ENCODE measurements at regions not wholly inside any gene's neighbourhood (a gene's known extent, or its start where the extent isn't known, plus 50 kb on each side); places are given as distances from the start of the nearest gene placed in this dataset.

DNA sequence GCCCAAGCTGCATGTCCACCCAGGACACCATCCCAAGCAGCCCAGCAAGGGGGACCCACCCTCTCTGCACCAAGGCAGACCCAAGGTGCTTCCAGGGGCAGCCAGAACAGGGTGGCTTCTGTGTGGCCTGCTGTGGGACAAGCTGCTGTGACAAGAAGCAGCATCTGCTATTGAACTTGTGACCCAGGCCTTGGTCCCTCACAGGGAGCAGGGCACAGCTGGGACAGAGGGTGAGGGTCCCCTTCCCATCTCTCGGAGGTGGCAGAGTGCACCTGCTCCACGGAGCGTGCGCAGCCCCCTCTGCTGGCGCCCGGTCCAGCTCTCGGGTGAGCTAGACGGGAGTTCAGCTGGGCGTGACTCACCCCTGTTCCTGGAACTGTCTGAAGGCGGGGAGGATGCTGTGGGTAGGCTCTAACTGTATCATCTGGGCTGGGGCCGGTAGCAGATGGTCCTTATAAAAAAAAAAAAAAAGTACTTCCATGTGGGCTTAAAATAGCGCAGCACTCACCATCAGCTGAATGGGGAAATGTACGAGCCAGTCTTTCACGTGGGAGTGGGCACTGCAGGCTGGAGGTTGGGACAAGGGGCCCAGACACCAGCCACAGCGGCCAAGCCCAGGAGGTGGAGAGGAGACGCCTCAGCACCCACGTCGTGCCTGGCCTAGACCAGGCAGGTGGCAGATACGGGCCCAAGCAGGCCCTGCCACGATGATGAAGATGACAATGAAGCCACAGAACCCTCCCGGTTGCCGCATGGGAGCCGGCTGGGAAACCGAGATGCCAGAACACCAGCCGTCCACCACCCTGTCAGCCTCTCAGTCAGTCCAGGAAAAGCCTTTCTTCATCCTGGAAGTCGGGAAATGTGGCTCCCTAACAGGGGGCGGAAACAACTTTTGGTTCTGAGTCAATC is 136.8 kb upstream of the ID2 start:
- DNase-seq (ENCODE audit: low spot score in 2 of 2), result peak in 1 of 2 experiments; percentile 7
- in situ Hi-C loops (cut with MboI; ENCODE audit: low sequenced_read_pairs), result no loop called here
- H3K4me3 ChIP-seq, result no peak overlapping the region
- H3K36me3 ChIP-seq (replicated peaks), result no peaks in the 10 kb centered on the region
- no peaks in the 10 kb centered on the region for H3K9me3 ChIP-seq
- H3K4me1 ChIP-seq, result no peaks in the 10 kb centered on the region
- H3K27me3 ChIP-seq (ENCODE audit: low read depth), result no peaks in the 10 kb centered on the region

DNA sequence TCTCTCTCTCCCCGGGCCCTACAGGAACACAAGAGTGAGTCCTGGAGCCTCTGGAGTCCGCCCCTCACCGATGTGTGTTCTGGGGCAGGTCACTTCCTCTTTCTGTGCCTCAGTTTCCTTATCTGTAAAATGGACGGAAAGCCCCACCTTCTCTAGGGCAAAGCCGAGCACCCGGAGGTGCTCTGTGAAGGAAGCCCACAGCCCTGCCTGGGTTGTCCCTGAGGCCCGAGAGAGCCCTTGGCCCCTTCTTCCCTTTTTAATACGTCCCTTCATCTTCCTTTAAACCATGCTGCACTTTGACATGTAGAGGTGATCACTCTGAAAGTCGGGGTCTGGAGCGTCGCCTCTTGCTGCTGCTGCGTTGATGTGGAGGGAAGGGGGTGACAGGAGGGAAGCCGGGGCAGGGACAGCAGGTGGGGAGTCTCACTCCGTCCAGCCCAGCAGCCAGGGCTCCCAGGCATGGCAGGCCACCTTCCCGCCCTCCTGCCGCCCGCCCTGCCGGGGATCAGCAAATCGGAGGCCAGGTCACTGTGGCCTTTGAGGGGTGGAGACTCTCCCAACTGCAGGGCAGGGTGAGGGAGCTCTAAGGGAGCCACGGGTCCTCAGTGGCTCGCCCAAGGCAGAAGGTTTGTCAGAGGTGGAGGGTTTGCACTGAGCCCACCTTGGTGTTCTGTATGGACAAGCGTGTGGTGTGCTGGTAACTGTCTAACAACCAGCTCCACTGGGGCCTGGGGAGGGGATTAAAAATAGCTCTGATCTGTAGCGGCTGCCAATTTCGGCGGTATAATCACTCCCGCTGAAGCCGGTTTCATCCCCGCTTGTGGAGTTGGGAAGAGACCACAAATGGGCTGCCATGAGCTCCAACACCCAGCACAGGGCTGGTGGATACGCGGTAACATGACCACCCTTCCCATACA is 135.9 kb upstream of the ID2 start:
- Histone ChIP-seq H3K4me1 (no peaks in the 10 kb centered on the region), H3K4me3 (no peak overlapping the region), H3K27me3 (ENCODE audit: low read depth) (no peaks in the 10 kb centered on the region), H3K36me3 (replicated peaks) (no peaks in the 10 kb centered on the region), H3K9me3 (no peaks in the 10 kb centered on the region)
- DNase-seq (ENCODE audit: low spot score in 2 of 2), result no peak
- in situ Hi-C loops (cut with MboI; ENCODE audit: low sequenced_read_pairs), result no loop called here

DNA sequence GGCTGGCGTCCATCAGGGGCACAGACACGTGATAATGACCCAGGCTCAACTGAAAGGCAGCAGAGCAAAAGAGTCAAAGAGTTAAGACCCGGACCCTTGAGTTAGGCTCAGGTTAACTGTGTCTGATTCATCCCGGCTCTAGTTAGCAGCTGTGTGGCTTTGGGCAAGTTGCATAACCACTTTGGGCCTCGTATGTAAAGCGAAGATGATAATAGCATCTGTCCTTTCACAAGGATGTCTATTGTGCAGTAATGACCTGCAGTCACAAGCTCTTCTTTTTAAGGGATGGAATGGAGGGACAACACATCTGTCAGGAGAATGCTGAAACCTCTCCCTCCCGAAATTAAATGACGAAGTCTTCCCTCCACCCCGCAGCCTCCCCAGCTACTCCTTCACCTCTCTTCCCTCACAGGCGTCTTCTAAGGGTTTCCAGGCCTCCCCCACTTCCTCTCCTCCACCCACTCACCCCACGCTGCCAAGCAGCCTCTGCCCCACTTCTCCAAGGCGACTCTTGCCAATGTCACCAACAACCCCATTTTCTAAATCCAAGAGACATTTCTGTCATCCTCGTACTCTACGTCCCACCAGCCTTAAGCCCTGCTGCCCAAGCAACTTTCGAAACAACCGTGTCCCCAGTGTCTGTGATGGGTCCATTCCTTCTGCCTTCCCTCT is 135.1 kb upstream of the ID2 start:
- Histone ChIP-seq H3K4me3 (no peak overlapping the region), H3K36me3 (replicated peaks) (no peaks in the 10 kb centered on the region), H3K9me3 (no peaks in the 10 kb centered on the region), H3K27me3 (ENCODE audit: low read depth) (no peaks in the 10 kb centered on the region), H3K4me1 (no peaks in the 10 kb centered on the region)
- in situ Hi-C loops (cut with MboI; ENCODE audit: low sequenced_read_pairs), result no loop called here
- no peak for DNase-seq (ENCODE audit: low spot score in 2 of 2)

DNA sequence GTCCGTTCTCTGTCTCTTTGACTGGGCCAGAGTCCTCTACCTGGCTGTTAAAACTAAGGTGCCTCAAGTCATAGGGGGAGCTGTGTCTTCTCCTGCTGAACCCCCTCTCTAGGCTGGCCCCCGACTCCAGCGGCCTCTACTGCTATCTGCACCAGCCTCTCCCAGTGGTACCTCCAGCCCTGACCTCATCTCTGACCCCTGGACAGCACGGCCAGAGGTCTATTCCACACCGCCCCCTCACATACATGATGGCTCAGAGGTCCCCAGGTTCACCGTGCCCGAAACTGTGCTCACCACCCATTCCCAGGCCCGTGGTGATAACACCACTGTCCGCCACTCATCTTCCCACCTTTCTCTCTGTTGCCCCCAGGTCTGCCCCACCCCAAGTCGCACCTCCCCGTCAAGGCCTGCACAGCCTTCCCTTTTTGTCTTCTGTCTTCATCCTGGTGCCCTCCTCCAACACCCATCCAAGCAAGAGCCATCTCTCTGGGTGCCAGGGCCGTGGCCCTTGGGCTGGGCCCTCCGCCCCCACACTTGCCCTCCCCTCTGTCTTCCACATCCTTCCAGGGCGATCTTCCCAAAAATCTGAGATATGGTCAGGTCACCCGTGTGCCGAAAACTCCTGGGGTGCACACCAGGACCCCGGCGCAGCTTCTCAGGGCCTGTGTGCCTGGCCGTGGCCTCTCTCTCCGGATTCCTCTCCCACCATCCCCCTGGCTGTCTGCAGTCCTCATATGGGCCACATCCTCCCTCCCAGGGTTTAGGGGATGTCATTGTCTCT is 134.4 kb upstream of the ID2 start:
- H3K36me3 ChIP-seq (replicated peaks), result no peaks in the 10 kb centered on the region
- in situ Hi-C loops (cut with MboI; ENCODE audit: low sequenced_read_pairs), result no loop called here
- H3K4me3 ChIP-seq, result no peak overlapping the region
- H3K4me1 ChIP-seq, result no peaks in the 10 kb centered on the region
- DNase-seq (ENCODE audit: low spot score in 2 of 2), result no peak
- no peaks in the 10 kb centered on the region for H3K27me3 ChIP-seq (ENCODE audit: low read depth)
- H3K9me3 ChIP-seq, result no peaks in the 10 kb centered on the region

DNA sequence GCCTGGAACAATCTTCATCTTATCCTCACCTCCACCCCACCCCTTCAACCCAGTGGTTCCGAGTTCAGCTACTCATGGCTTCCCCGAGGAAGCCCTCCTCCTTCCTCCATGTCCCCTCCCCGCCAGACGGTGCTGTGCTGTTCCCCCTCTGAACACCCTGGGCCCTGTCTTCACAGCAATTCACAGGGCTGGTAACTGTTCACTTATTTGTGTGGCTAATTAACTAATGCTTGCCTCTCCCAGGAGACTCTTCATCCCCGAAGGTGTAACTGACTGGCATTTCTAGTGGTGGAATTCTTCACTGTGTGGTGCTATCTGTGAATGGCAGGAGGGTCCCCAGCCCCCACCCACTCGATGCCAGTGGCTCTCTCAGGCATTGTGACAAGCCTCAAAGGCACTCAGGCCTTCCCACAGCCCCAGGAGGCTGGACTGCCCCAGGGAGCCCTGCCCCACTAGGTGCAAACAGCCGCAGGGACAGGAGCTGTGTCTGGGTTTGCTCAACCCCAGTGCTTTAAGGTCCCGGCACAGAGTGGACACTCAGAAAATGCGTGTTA is 133.7 kb upstream of the ID2 start:
- no peak for DNase-seq (ENCODE audit: low spot score in 2 of 2)
- H3K4me3 ChIP-seq, result no peak overlapping the region
- H3K36me3 ChIP-seq (replicated peaks), result no peaks in the 10 kb centered on the region
- in situ Hi-C loops (cut with MboI; ENCODE audit: low sequenced_read_pairs), result no loop called here
- H3K9me3 ChIP-seq, result no peaks in the 10 kb centered on the region
- H3K4me1 ChIP-seq, result no peaks in the 10 kb centered on the region
- no peaks in the 10 kb centered on the region for H3K27me3 ChIP-seq (ENCODE audit: low read depth)

GRCh38 chr2:8548619-8549150 is 133.2 kb upstream of the ID2 start:
- DNase-seq (ENCODE audit: low spot score in 2 of 2), result no peak

GRCh38 chr2:8549273-8549922 is 132.5 kb upstream of the ID2 start:
- Histone ChIP-seq H3K27me3 (ENCODE audit: low read depth) (no peaks in the 10 kb centered on the region), H3K36me3 (replicated peaks) (no peaks in the 10 kb centered on the region), H3K4me3 (no peak overlapping the region), H3K9me3 (no peaks in the 10 kb centered on the region), H3K4me1 (no peaks in the 10 kb centered on the region)
- no peak for DNase-seq (ENCODE audit: low spot score in 2 of 2)
- in situ Hi-C loops (cut with MboI; ENCODE audit: low sequenced_read_pairs), result no loop called here

More at GRCh38 chr2:8548619-8549150, 133.2 kb upstream of the ID2 start:
- Histone ChIP-seq H3K36me3 (replicated peaks) (no peaks in the 10 kb centered on the region), H3K9me3 (no peaks in the 10 kb centered on the region), H3K27me3 (ENCODE audit: low read depth) (no peaks in the 10 kb centered on the region), H3K4me3 (no peak overlapping the region), H3K4me1 (no peaks in the 10 kb centered on the region)
- in situ Hi-C loops (cut with MboI; ENCODE audit: low sequenced_read_pairs), result no loop called here

- Histone ChIP-seq H3K9me3 (no peaks in the 10 kb centered on the region), H3K36me3 (replicated peaks) (no peaks in the 10 kb centered on the region), H3K4me1 (no peaks in the 10 kb centered on the region), H3K4me3 (no peak overlapping the region), H3K27me3 (ENCODE audit: low read depth) (no peaks in the 10 kb centered on the region)
- DNase-seq (ENCODE audit: low spot score in 2 of 2), result no peak
- in situ Hi-C loops (cut with MboI; ENCODE audit: low sequenced_read_pairs), result no loop called here
These were observed 131.9 kb upstream of the ID2 start for GRCh38 chr2:8549942-8550341.

- Histone ChIP-seq H3K27me3 (ENCODE audit: low read depth) (no peaks in the 10 kb centered on the region), H3K36me3 (replicated peaks) (no peaks in the 10 kb centered on the region)
- in situ Hi-C loops (cut with MboI; ENCODE audit: low sequenced_read_pairs), result no loop called here
These were observed 131.4 kb upstream of the ID2 start for GRCh38 chr2:8550481-8550880.

DNA sequence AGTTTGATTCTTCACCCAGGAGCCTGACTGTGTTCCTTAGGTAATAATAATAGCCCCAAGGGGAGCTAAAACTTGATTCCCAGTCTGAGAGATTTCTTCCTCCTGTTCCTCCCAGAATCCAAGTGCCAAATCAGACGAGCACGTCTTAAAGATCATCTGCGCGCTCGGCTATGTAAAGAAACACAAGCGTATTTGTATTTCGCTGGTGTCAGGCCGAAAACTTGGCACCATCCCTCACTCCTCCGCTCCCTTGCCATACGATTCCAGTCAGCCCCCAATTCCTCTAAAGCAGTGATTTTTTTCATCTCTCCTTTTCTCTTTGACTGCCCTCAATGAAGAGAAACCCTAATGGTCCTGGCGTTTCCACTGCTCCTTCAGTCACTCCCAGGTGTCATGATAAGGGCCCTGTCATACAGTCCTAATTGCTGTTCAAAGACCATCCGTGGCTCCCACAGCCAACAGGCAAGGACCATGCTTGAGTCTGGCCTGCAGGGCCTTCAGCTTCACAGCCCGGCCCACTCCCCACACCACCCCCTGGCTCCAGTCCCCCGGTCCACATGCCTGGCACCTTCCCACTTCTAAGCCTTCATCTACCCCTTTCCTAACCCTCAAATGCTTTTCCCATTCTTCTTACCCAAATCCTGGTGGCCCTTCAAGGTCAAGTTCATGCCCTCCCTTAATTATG is 130.8 kb upstream of the ID2 start:
- Histone ChIP-seq H3K4me1 (no peaks in the 10 kb centered on the region), H3K9me3 (no peaks in the 10 kb centered on the region), H3K27me3 (ENCODE audit: low read depth) (no peaks in the 10 kb centered on the region), H3K4me3 (no peak overlapping the region), H3K36me3 (replicated peaks) (no peaks in the 10 kb centered on the region)
- in situ Hi-C loops (cut with MboI; ENCODE audit: low sequenced_read_pairs), result no loop called here
- no peak for DNase-seq (ENCODE audit: low spot score in 2 of 2)

More at GRCh38 chr2:8550481-8550880, 131.4 kb upstream of the ID2 start:
- H3K9me3 ChIP-seq, result no peaks in the 10 kb centered on the region
- DNase-seq (ENCODE audit: low spot score in 2 of 2), result no peak
- H3K4me3 ChIP-seq, result no peak overlapping the region
- H3K4me1 ChIP-seq, result no peaks in the 10 kb centered on the region

DNA sequence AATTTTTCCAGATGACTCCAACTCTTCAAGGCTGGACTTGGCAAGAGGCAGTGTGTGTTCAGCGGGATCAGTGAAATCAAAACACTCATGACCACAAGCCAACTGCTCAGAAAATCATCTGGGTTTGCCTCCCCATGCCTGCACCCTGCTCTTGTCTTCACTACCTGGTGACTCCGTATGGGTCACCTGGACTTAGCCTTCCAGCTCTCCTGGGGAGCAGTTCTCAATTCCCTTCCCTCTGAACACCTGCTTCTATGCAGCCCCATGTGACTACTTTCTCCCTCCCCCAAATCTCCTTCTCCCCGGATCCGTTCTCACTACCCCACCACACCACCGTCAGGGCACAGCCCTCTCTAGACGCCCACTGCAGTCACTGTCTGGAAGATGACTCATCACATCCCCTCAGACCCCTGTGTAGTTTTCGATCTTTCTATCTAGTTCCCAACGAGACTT is 130.2 kb upstream of the ID2 start:
- no peak overlapping the region for H3K4me3 ChIP-seq
- DNase-seq (ENCODE audit: low spot score in 2 of 2), result no peak
- H3K9me3 ChIP-seq, result no peaks in the 10 kb centered on the region
- H3K36me3 ChIP-seq (replicated peaks), result no peaks in the 10 kb centered on the region
- in situ Hi-C loops (cut with MboI; ENCODE audit: low sequenced_read_pairs), result no loop called here
- no peaks in the 10 kb centered on the region for H3K4me1 ChIP-seq
- no peaks in the 10 kb centered on the region for H3K27me3 ChIP-seq (ENCODE audit: low read depth)

DNA sequence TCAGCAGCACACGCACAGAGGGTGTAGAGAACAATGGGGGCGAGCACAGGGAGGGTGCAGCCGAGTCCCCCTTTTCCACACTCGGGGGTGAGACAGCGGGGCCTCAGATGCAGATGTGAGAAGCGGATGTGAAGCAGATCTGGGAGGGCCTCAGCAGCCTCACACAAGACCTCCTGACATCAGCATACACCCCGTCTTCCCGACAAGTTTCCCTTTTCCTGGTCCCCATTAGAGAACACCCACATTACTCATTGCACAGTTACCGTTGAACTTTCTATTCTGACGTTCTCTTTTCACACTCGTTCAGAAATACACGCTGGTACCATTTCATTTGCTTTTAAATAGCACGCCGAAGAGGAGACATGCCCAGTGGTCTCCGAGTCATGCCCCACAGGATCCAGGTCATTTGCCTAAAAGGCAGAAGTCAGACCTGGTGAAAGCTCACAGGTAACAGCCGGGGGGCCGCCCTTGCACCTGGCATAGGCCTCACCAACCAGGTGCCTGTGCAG is 129.5 kb upstream of the ID2 start:
- H3K4me1 ChIP-seq, result no peaks in the 10 kb centered on the region
- no peaks in the 10 kb centered on the region for H3K27me3 ChIP-seq (ENCODE audit: low read depth)
- DNase-seq (ENCODE audit: low spot score in 2 of 2), result no peak
- H3K9me3 ChIP-seq, result no peaks in the 10 kb centered on the region
- no peaks in the 10 kb centered on the region for H3K36me3 ChIP-seq (replicated peaks)
- no peak overlapping the region for H3K4me3 ChIP-seq
- in situ Hi-C loops (cut with MboI; ENCODE audit: low sequenced_read_pairs), result no loop called here

Data from HAP-1 (cell line).